ENCODE measurements at regions not wholly inside any gene's neighbourhood (a gene's known extent, or its start where the extent isn't known, plus 50 kb on each side); places are given as distances from the start of the nearest gene placed in this dataset.

DNA sequence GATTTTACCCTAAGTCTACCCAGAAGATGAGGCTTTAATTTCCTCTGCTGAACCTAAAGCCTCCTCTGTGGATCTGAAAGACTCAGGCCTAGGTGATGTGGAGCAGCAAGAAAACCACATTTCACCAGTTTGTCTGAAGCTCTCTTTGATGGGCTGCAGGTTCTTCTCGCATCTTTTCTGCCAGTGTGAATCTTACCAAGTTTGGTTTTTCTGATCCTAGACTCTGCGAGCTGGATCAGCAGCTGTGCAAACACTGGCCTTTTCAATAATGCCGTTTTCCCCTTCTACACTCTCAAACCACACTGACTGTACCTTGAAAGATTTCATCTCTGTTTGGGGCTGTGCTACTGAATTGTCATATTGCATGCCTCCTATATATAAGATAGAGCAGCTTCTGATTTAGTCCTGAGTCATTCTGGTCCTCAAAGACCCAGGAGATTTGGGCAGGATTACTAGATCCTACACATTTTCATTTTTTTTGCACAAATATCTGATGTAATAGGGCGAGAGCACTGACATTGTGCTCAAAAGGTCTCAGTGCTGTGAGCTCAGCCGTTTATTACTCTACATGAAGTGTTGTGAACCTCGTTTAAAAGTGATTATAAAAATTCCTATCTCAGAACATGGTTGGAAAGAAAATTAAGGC is 133.6 kb upstream of the FAM9C start:
- no peak for TF ChIP-seq POLR2A (IDR thresholded peaks at IDR 0.05; ENCODE audit: low read length)
- no peak for TF ChIP-seq GATA1 (IDR thresholded peaks at IDR 0.05; ENCODE audit: low read depth, low read length)
